Thoracic aorta (tissue), 2 donors: ENCODE measurements at regions not wholly inside any gene's neighbourhood (a gene's known extent, or its start where the extent isn't known, plus 50 kb on each side); places are given as distances from the start of the nearest gene placed in this dataset.

ENCODE experiments used
- ATAC-seq: fragments of 150-250 bp; one replicate; pipeline ENCODE4 v1.8.0; 2017; ENCODE audit warnings: low read depth; ENCODE audit not compliant: insufficient number of reproducible peaks, low FRiP score
- DNase-seq: peaks from one replicate; pipeline ENCODE4 v3.0.0-alpha.2; 2020; ENCODE audit warnings: low spot score
- H3K27ac ChIP-seq, 2 donors: fragments of 200-600 bp; sonication (generic); 1 replicate in 1 of 2; 2 replicates in 1 of 2; pipeline ENCODE4 v1.5.1; 2016; ENCODE audit warnings: mild to moderate bottlenecking in 2 of 2, moderate library complexity in 2 of 2
- H3K27me3 ChIP-seq: fragments of 200-600 bp; sonication (generic); replicated peaks from 2 replicates; pipeline ENCODE4 v1.6.0; 2016; ENCODE audit warnings: mild to moderate bottlenecking; ENCODE audit not compliant: insufficient read depth
- H3K36me3 ChIP-seq: fragments of 200-600 bp; sonication (generic); one replicate; pipeline ENCODE4 v1.5.1; 2016
- H3K4me1 ChIP-seq, 2 donors: fragments of 200-600 bp; sonication (generic); 1 replicate in 1 of 2; 2 replicates in 1 of 2; pipeline versions ENCODE4 v1.5.1 to v1.6.0; 2016; ENCODE audit warnings: low read depth in 2 of 2, mild to moderate bottlenecking in 1 of 2; ENCODE audit not compliant: control insufficient read depth in 1 of 2
- H3K4me3 ChIP-seq: fragments of 200-600 bp; sonication (generic); 2 replicates; pipeline ENCODE4 v1.5.1; 2016; ENCODE audit warnings: mild to moderate bottlenecking
- H3K9me3 ChIP-seq: fragments of 200-600 bp; sonication (generic); 2 replicates; pipeline ENCODE4 v1.5.1; 2016
- TF ChIP-seq, protein P1 (sequence below): fragments of 200-600 bp; sonication (generic); IDR thresholded peaks from one replicate; pipeline ENCODE4 v1.5.1; 2019; ENCODE audit warnings: antibody characterized with exemption

DNA sequence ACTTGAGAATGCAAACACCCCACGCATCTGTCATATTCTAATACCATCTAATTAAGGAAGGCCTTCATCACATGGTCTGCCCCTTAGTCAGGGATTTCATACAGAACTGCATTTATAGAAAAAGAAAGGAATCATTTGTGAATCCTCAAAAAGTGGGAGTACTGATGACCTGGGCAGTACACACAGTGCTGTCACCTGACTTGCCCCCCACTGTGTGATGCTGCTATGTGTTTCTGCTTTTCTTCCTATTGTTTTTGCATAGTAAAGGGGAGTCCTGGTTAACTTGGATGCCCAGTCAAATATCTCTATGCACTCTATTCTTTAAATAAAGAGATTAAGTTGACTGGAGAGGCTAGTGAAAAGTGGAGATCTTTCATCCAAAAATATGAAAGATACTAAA is 1921.2 kb upstream of the PRR20A start:
- no peak overlapping the region for H3K27ac ChIP-seq
- ATAC-seq, result no peak
- H3K4me1 ChIP-seq, result no peaks in the 10 kb centered on the region
- H3K9me3 ChIP-seq, result no peaks in the 10 kb centered on the region
- TF ChIP-seq, protein P1, sequence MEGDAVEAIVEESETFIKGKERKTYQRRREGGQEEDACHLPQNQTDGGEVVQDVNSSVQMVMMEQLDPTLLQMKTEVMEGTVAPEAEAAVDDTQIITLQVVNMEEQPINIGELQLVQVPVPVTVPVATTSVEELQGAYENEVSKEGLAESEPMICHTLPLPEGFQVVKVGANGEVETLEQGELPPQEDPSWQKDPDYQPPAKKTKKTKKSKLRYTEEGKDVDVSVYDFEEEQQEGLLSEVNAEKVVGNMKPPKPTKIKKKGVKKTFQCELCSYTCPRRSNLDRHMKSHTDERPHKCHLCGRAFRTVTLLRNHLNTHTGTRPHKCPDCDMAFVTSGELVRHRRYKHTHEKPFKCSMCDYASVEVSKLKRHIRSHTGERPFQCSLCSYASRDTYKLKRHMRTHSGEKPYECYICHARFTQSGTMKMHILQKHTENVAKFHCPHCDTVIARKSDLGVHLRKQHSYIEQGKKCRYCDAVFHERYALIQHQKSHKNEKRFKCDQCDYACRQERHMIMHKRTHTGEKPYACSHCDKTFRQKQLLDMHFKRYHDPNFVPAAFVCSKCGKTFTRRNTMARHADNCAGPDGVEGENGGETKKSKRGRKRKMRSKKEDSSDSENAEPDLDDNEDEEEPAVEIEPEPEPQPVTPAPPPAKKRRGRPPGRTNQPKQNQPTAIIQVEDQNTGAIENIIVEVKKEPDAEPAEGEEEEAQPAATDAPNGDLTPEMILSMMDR, result no peak
- no peak overlapping the region for H3K4me3 ChIP-seq
- no peak for DNase-seq
- H3K36me3 ChIP-seq, result no peaks in the 10 kb centered on the region
- H3K27me3 ChIP-seq, result no peaks in the 10 kb centered on the region

DNA sequence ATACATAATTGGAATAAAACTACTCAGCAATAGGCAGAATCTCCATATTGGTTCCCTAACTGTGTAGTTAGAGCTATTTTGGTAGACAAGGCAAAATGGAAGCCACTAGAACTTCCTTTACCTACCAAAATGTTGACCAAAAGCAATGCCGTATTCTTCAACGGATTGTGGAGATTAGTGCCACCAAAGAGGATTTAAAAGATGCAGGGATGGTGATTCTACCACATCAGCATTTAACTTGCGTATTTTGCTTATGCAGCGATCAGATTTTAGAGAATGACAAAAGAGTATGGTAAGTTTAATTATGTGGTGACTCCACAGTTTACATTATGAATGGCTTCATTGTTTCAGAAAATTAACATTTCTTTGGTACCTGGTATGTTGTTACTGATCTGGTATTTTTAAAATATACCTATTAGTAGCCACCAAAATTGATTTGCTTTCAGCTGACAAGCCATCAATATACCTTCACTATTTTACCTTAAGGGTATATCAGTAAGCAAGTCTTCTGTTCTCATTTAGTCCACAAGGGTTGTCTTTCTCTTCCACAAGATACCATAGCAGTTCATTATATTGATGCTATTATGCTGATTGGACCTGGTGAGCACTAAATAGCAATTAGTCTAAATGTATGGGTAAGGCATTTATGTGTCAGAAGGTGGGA is 1910.7 kb upstream of the PRR20A start:
- no peaks in the 10 kb centered on the region for H3K36me3 ChIP-seq
- H3K4me1 ChIP-seq, result no peaks in the 10 kb centered on the region
- DNase-seq, result no peak
- TF ChIP-seq, protein P1, result no peak
- H3K27me3 ChIP-seq, result no peaks in the 10 kb centered on the region
- no peak overlapping the region for H3K4me3 ChIP-seq
- H3K9me3 ChIP-seq, result no peaks in the 10 kb centered on the region
- ATAC-seq, result no peak
- no peak overlapping the region for H3K27ac ChIP-seq

DNA sequence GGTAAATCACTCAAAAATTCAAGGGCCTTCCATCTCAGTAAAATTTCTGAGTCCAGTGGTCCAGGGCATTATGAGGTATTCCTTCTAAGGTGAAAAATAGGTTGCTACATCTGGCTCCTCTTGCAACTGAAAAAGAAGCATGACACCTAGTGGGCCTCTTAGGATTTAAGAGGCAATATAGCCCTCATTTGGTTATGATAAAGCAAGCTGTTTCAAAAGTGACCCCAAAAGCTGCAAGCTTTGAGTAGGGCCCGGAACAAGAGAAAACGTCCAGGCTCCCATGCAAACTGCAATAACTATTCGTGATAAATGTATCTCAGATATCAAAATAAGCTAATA is 1910.2 kb upstream of the PRR20A start:
- Histone ChIP-seq H3K27me3 (no peaks in the 10 kb centered on the region), H3K27ac (no peak overlapping the region), H3K36me3 (no peaks in the 10 kb centered on the region), H3K4me1 (no peaks in the 10 kb centered on the region), H3K9me3 (no peaks in the 10 kb centered on the region), H3K4me3 (no peak overlapping the region)
- DNase-seq (no peak), ATAC-seq (no peak)
- TF ChIP-seq, protein P1, result no peak

GRCh38 chr13:55234311-55234710 is 1906.4 kb upstream of the PRR20A start:
- ATAC-seq (no peak), DNase-seq (no peak)
- H3K4me3 ChIP-seq, result no peak overlapping the region
- no peaks in the 10 kb centered on the region for H3K36me3 ChIP-seq
- H3K9me3 ChIP-seq, result no peaks in the 10 kb centered on the region
- H3K27ac ChIP-seq, result no peak overlapping the region
- H3K4me1 ChIP-seq, result no peaks in the 10 kb centered on the region
- H3K27me3 ChIP-seq, result no peaks in the 10 kb centered on the region
- TF ChIP-seq, protein P1, result no peak

DNA sequence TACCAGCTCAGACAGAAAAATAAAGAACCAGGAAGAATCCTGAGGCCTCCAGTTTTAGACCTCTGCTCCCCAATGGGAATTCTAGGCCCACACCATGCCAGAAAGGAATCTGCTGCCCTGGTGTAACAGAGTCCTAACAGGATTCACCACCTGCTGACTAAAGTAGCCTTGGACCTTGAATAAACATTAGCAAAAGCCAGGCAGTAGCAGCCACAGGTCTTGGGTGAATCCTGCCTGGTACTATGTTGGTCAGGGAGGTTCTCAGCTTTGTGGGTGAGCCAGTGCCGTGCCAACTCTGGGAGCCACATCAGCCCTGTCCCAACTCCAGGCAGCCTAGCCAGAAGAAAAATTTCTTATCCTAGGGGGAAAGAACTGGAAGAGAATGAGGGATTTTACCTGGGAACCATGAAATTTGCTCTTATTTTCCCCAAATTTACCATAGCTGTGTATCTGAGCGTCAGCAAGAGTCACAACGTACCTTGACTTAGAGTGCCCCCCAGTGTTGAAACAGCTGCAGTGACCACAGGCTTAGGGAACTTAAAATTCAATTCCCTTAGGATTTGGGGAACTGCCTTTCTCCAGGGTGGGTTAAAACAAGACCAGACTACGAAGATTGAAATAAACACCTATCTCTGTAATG is 1895.6 kb upstream of the PRR20A start:
- no peaks in the 10 kb centered on the region for H3K9me3 ChIP-seq
- no peak overlapping the region for H3K4me3 ChIP-seq
- no peaks in the 10 kb centered on the region for H3K36me3 ChIP-seq
- no peak for DNase-seq
- H3K27ac ChIP-seq, result no peak overlapping the region
- ATAC-seq, result no peak
- no peaks in the 10 kb centered on the region for H3K4me1 ChIP-seq
- H3K27me3 ChIP-seq, result no peaks in the 10 kb centered on the region
- TF ChIP-seq, protein P1, result no peak
